HepG2 (cell line): ENCODE measurements at regions not wholly inside any gene's neighbourhood (a gene's known extent, or its start where the extent isn't known, plus 50 kb on each side); places are given as distances from the start of the nearest gene placed in this dataset.

Experiments
- ATAC-seq: fragments of 200-7000 bp; cut with Tn5 transposase; 3 replicates; pipeline ENCODE4 v1.9.1; 2020; ENCODE audit warnings: mild to moderate bottlenecking, moderate library complexity
- BruUV-seq: library from RNA; stranded (reverse); fragments of 400-500 nt; replicated peaks from 2 replicates; lab custom pipeline; 2021; lab: Mats Ljungman, UMichigan
- CTCF ChIA-PET: fragments of 300-600 bp; formaldehyde crosslinking; extraction: SDS; loops from one replicate; lab custom pipeline; 2021; ENCODE audit warnings: low total read pairs, inconsistent platforms, low intra/inter-chr PET ratio; lab: Yijun Ruan, JAX
- POLR2A ChIA-PET: fragments of 350-600 bp; sonication (Branson Sonifier 250); formaldehyde crosslinking; loops from one replicate; lab custom pipeline; 2020; ENCODE audit warnings: antibody characterized with exemption, inconsistent platforms; lab: Yijun Ruan, JAX
- DNase-seq: peaks from one replicate; pipeline ENCODE4 v3.0.0-alpha.2; 2015; ENCODE audit warnings: low spot score
- FAIRE-seq: peaks from 3 replicates; lab custom pipeline; 2011; peaks lifted over from hg19 to GRCh38; lab: Jason Lieb, UNC
- H2AFZ ChIP-seq: one replicate; pipeline ENCODE4 v1.6.1; 2011; ENCODE audit warnings: low read length, inconsistent platforms
- H3K27ac ChIP-seq: fragments of 300-600 bp; 3 replicates; pipeline ENCODE4 v1.8.0; 2011; ENCODE audit warnings: mixed run types, mild to moderate bottlenecking, mixed read lengths, low read length, inconsistent platforms; ENCODE audit not compliant: insufficient read depth; ENCODE audit errors: extremely low read length
- H3K27me3 ChIP-seq, 2 experiments: fragments of 200-600 bp in 1 of 2; 2 replicates in 1 of 2; 3 replicates in 1 of 2; pipeline versions ENCODE4 v1.6.0 to v1.8.0; 2011; ENCODE audit warnings: low read length in 2 of 2, mild to moderate bottlenecking in 2 of 2, moderate library complexity in 2 of 2, inconsistent platforms in 1 of 2; ENCODE audit not compliant: insufficient read depth in 2 of 2, control insufficient read depth in 1 of 2
- H3K36me3 ChIP-seq, 2 experiments: fragments of 200-600 bp in 1 of 2; replicated peaks in 1 of 2; 2 replicates in 1 of 2; 3 replicates in 1 of 2; pipeline versions ENCODE4 v1.5.1 to v1.8.0; 2011; ENCODE audit warnings: low read length in 2 of 2, inconsistent platforms in 1 of 2; ENCODE audit not compliant: insufficient read depth in 2 of 2, control insufficient read depth in 1 of 2
- H3K4me1 ChIP-seq: 2 replicates; pipeline ENCODE4 v1.5.1; 2012; ENCODE audit warnings: low read length, inconsistent platforms; ENCODE audit not compliant: insufficient read depth
- H3K4me2 ChIP-seq: 2 replicates; pipeline ENCODE4 v1.6.0; 2011; ENCODE audit warnings: low read depth, low read length, inconsistent platforms
- H3K4me3 ChIP-seq, 3 experiments: fragments of 200-600 bp in 1 of 3; sonication (generic), shearing (Covaris generic) in 1 of 3; replicated peaks in 1 of 3; 2 replicates each; pipeline ENCODE4 v1.5.1; 2011 to 2016; ENCODE audit warnings: low read length in 3 of 3, inconsistent platforms in 2 of 3, low read depth in 2 of 3, mild to moderate bottlenecking in 2 of 3, control low read depth in 1 of 3, mixed read lengths in 1 of 3; ENCODE audit not compliant: insufficient read depth in 1 of 3
- H3K79me2 ChIP-seq: one replicate; pipeline ENCODE4 v1.6.1; 2011; ENCODE audit warnings: low read length, inconsistent platforms; ENCODE audit not compliant: insufficient read depth
- H3K9ac ChIP-seq: 2 replicates; pipeline ENCODE4 v1.6.0; 2011; ENCODE audit warnings: mild to moderate bottlenecking, low read depth, low read length, inconsistent platforms; ENCODE audit not compliant: insufficient read depth
- H3K9me3 ChIP-seq: 2 replicates; pipeline ENCODE4 v1.5.1; 2012; ENCODE audit warnings: mild to moderate bottlenecking, low read length
- H4K20me1 ChIP-seq: 2 replicates; pipeline ENCODE4 v1.6.0; 2011; ENCODE audit warnings: inconsistent platforms, mild to moderate bottlenecking, low read length, moderate library complexity; ENCODE audit not compliant: insufficient read depth
- ATM ChIP-seq: fragments of 450-650 bp; IDR thresholded peaks from 2 replicates; pipeline ENCODE4 v1.7.1; 2017; ENCODE audit warnings: mild to moderate bottlenecking, borderline replicate concordance
- HNRNPH1 ChIP-seq: fragments of 200-400 bp; formaldehyde crosslinking; optimal IDR thresholded peaks from 2 replicates; pipeline ENCODE3; 2017; ENCODE audit warnings: mild to moderate bottlenecking, low read depth, low read length
- KMT2B ChIP-seq: IDR thresholded peaks from 2 replicates; pipeline ENCODE4 v1.6.1; 2016; ENCODE audit warnings: missing genetic modification reagents, missing compliant biosample characterization
- MEIS1 ChIP-seq: sonication (generic); formaldehyde crosslinking; IDR thresholded peaks from 2 replicates; pipeline ENCODE4 v1.9.0; 2021; ENCODE audit warnings: mild to moderate bottlenecking, missing genetic modification reagents, moderate library complexity, borderline replicate concordance
- MIXL1 ChIP-seq: IDR thresholded peaks from 2 replicates; pipeline ENCODE4 v1.6.1; 2016
- MYNN ChIP-seq: sonication (generic); formaldehyde crosslinking; IDR thresholded peaks from 2 replicates; pipeline ENCODE4 v1.4.0; 2020; ENCODE audit warnings: mild to moderate bottlenecking, low read depth, missing genetic modification reagents
- ZFP36L1 ChIP-seq: sonication (generic); formaldehyde crosslinking; IDR thresholded peaks from 2 replicates; pipeline ENCODE4 v1.8.0; 2022; ENCODE audit warnings: mild to moderate bottlenecking, missing genetic modification reagents, moderate library complexity
- ZNF10 ChIP-seq: sonication (generic); formaldehyde crosslinking; IDR thresholded peaks from 2 replicates; pipeline ENCODE4 v1.4.0; 2020; ENCODE audit warnings: mild to moderate bottlenecking, low read depth, missing genetic modification reagents, borderline replicate concordance
- ZNF253 ChIP-seq: sonication (generic); formaldehyde crosslinking; IDR thresholded peaks from 2 replicates; pipeline ENCODE4 v1.8.0; 2022; ENCODE audit warnings: mild to moderate bottlenecking, missing genetic modification reagents, borderline replicate concordance
- ZNF260 ChIP-seq: sonication (generic); formaldehyde crosslinking; IDR thresholded peaks from 2 replicates; pipeline ENCODE4 v1.4.0; 2020; ENCODE audit warnings: missing genetic modification reagents, low read depth, mild to moderate bottlenecking, borderline replicate concordance
- ZNF430 ChIP-seq: sonication (generic); formaldehyde crosslinking; IDR thresholded peaks from 2 replicates; pipeline ENCODE4 v1.9.0; 2021; ENCODE audit warnings: mild to moderate bottlenecking, missing genetic modification reagents
- ZNF777 ChIP-seq: sonication (generic); formaldehyde crosslinking; IDR thresholded peaks from 2 replicates; pipeline ENCODE4 v1.4.0; 2020; ENCODE audit warnings: missing genetic modification reagents
- ZNF781 ChIP-seq: sonication (generic); formaldehyde crosslinking; IDR thresholded peaks from 2 replicates; pipeline ENCODE4 v1.5.1; 2020; ENCODE audit warnings: borderline replicate concordance, mild to moderate bottlenecking, missing genetic modification reagents; ENCODE audit errors: not compliant biosample characterization
- ZSCAN21 ChIP-seq: sonication (generic); formaldehyde crosslinking; IDR thresholded peaks from 2 replicates; pipeline ENCODE4 v1.8.0; 2022; ENCODE audit warnings: mild to moderate bottlenecking, missing genetic modification reagents, moderate library complexity, borderline replicate concordance
- WGBS: methylation state at CpG from one replicate; pipeline ENCODE4 v1.1.6; 2017; ENCODE audit warnings: low lambda C conversion rate; 5-methylcytosine and 5-hydroxymethylcytosine counted together
- in situ Hi-C: cut with HindIII; loops from 2 replicates; pipeline ENCODE4 v1.10.0; 2017; ENCODE audit warnings: low pct_unique_long_range_greater_than_20kb; ENCODE audit not compliant: extremely low pct_ligation_motif_present
- intact Hi-C: fragments of 100-400 bp; cut with micrococcal nuclease; formaldehyde crosslinking; loops from one replicate; pipeline ENCODE4 v1.10.0; 2022; ENCODE audit not compliant: unreplicated experiment
- TF ChIP-seq, protein P1 (sequence below): sonication (generic); formaldehyde crosslinking; IDR thresholded peaks from 2 replicates; pipeline ENCODE4 v1.8.0; 2023; ENCODE audit warnings: mild to moderate bottlenecking, missing genetic modification reagents
- TF ChIP-seq, protein P2 (sequence below): sonication (generic); formaldehyde crosslinking; IDR thresholded peaks from 2 replicates; pipeline ENCODE4 v1.5.1; 2020; ENCODE audit warnings: missing genetic modification reagents, mild to moderate bottlenecking, borderline replicate concordance
- TF ChIP-seq, protein P3 (sequence below): sonication (generic); formaldehyde crosslinking; IDR thresholded peaks from 2 replicates; pipeline ENCODE4 v1.4.0; 2020; ENCODE audit warnings: missing genetic modification reagents
- TF ChIP-seq, protein P4 (sequence below): sonication (generic); formaldehyde crosslinking; IDR thresholded peaks from 2 replicates; pipeline ENCODE4 v1.4.0; 2020; ENCODE audit warnings: mild to moderate bottlenecking, missing genetic modification reagents
- TF ChIP-seq, protein P5 (sequence below): sonication (generic); formaldehyde crosslinking; IDR thresholded peaks from 2 replicates; pipeline ENCODE4 v1.4.0; 2020; ENCODE audit warnings: missing genetic modification reagents

DNA sequence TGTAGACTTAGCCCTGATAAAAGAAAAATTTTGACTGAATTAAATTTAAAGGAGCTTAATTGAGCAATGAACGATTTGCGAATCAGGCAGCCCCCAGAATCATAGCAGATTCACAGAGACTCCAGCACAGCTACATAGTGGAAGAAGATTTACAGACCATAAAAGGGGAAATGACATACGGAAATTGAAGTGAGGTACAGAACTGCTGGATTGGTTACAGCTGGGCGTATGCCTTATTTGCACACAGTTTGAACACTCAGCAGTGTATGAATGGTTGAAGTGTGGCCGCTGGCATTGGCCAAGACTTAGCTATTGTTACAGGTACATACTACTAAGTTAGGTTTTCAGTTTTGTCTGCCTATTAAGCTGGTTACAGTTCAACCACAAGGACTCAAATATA is 433.5 kb upstream of the CELF2 start:
- no peak for FAIRE-seq
- WGBS: 4% methylated on average over 5 of the region's 5 CpGs
- TF ChIP-seq ZNF260 (CRISPR knock-in tag) (no peak), MEIS1 (no peak), MIXL1 (no peak), KMT2B (no peak), ZSCAN21 (CRISPR knock-in tag) (no peak), ZNF777 (CRISPR knock-in tag) (no peak), ZNF781 (CRISPR knock-in tag) (no peak), ZNF253 (CRISPR knock-in tag) (no peak), ZNF10 (CRISPR knock-in tag) (no peak), ZNF430 (no peak), MYNN (CRISPR knock-in tag) (no peak), ZFP36L1 (CRISPR knock-in tag) (no peak), ATM (no peak), HNRNPH1 (no peak)
- TF ChIP-seq, protein P1, sequence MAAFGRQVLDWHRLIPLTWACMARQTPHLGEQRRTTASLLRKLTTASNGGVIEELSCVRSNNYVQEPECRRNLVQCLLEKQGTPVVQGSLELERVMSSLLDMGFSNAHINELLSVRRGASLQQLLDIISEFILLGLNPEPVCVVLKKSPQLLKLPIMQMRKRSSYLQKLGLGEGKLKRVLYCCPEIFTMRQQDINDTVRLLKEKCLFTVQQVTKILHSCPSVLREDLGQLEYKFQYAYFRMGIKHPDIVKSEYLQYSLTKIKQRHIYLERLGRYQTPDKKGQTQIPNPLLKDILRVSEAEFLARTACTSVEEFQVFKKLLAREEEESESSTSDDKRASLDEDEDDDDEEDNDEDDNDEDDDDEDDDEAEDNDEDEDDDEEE (CRISPR knock-in tag): no peak
- TF ChIP-seq, protein P2, sequence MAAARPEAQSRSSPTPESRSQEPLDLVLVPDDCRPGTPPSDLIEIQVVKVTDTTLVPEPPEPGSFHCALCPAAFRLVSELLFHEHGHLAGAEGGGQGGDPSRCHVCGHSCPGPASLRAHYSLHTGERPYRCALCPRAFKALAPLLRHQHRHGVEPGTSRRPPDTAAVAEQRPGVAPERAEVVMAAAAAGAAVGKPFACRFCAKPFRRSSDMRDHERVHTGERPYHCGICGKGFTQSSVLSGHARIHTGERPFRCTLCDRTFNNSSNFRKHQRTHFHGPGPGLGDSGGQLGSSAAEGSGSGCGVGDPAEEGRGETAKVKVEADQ (CRISPR knock-in tag): no peak
- TF ChIP-seq, protein P3, sequence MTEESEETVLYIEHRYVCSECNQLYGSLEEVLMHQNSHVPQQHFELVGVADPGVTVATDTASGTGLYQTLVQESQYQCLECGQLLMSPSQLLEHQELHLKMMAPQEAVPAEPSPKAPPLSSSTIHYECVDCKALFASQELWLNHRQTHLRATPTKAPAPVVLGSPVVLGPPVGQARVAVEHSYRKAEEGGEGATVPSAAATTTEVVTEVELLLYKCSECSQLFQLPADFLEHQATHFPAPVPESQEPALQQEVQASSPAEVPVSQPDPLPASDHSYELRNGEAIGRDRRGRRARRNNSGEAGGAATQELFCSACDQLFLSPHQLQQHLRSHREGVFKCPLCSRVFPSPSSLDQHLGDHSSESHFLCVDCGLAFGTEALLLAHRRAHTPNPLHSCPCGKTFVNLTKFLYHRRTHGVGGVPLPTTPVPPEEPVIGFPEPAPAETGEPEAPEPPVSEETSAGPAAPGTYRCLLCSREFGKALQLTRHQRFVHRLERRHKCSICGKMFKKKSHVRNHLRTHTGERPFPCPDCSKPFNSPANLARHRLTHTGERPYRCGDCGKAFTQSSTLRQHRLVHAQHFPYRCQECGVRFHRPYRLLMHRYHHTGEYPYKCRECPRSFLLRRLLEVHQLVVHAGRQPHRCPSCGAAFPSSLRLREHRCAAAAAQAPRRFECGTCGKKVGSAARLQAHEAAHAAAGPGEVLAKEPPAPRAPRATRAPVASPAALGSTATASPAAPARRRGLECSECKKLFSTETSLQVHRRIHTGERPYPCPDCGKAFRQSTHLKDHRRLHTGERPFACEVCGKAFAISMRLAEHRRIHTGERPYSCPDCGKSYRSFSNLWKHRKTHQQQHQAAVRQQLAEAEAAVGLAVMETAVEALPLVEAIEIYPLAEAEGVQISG (CRISPR knock-in tag): no peak
- TF ChIP-seq, protein P4, sequence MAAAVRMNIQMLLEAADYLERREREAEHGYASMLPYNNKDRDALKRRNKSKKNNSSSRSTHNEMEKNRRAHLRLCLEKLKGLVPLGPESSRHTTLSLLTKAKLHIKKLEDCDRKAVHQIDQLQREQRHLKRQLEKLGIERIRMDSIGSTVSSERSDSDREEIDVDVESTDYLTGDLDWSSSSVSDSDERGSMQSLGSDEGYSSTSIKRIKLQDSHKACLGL (CRISPR knock-in tag): no peak
- TF ChIP-seq, protein P5, sequence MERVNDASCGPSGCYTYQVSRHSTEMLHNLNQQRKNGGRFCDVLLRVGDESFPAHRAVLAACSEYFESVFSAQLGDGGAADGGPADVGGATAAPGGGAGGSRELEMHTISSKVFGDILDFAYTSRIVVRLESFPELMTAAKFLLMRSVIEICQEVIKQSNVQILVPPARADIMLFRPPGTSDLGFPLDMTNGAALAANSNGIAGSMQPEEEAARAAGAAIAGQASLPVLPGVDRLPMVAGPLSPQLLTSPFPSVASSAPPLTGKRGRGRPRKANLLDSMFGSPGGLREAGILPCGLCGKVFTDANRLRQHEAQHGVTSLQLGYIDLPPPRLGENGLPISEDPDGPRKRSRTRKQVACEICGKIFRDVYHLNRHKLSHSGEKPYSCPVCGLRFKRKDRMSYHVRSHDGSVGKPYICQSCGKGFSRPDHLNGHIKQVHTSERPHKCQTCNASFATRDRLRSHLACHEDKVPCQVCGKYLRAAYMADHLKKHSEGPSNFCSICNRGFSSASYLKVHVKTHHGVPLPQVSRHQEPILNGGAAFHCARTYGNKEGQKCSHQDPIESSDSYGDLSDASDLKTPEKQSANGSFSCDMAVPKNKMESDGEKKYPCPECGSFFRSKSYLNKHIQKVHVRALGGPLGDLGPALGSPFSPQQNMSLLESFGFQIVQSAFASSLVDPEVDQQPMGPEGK: no peak

More for the DNA sequence above, 433.5 kb upstream of the CELF2 start:
- intact Hi-C loops: no loop called here
- Histone ChIP-seq H3K4me1 (no peaks in the 10 kb centered on the region), H3K4me2 (no peak overlapping the region), H3K36me3 (no peaks in the 10 kb centered on the region), H3K4me3 (no peak overlapping the region), H3K27me3 (no peaks in the 10 kb centered on the region; a peak in 1 of 5 replicates), H3K9ac (no peak overlapping the region), H2AFZ (no peak overlapping the region), H3K9me3 (peaks cover 66% of the 10 kb centered on the region), H3K27ac (no peak overlapping the region), H4K20me1 (no peaks in the 10 kb centered on the region), H3K79me2 (no peaks in the 10 kb centered on the region)
- no peak for DNase-seq
- CTCF ChIA-PET: no interaction called here
- BruUV-seq: no TSS peak
- no peak for ATAC-seq
- POLR2A ChIA-PET: no interaction called here
- in situ Hi-C loops: no loop called here
